HepG2 (cell line): ENCODE measurements at regions not wholly inside any gene's neighbourhood (a gene's known extent, or its start where the extent isn't known, plus 50 kb on each side); places are given as distances from the start of the nearest gene placed in this dataset.

ENCODE experiments used
- NAIF1 ChIP-seq: sonication (generic); formaldehyde crosslinking; IDR thresholded peaks from 2 replicates; pipeline ENCODE4 v1.5.0; 2020; ENCODE audit warnings: mild to moderate bottlenecking, missing genetic modification reagents, borderline replicate concordance
- TF ChIP-seq, protein P1 (sequence below): sonication (generic); formaldehyde crosslinking; IDR thresholded peaks from one replicate; pipeline ENCODE4 v1.5.1; 2020; ENCODE audit warnings: mild to moderate bottlenecking, missing genetic modification reagents; ENCODE audit errors: not compliant biosample characterization
- TF ChIP-seq, protein P2 (sequence below): sonication (generic); formaldehyde crosslinking; IDR thresholded peaks from 2 replicates; pipeline ENCODE4 v1.4.0; 2020; ENCODE audit warnings: missing genetic modification reagents

DNA sequence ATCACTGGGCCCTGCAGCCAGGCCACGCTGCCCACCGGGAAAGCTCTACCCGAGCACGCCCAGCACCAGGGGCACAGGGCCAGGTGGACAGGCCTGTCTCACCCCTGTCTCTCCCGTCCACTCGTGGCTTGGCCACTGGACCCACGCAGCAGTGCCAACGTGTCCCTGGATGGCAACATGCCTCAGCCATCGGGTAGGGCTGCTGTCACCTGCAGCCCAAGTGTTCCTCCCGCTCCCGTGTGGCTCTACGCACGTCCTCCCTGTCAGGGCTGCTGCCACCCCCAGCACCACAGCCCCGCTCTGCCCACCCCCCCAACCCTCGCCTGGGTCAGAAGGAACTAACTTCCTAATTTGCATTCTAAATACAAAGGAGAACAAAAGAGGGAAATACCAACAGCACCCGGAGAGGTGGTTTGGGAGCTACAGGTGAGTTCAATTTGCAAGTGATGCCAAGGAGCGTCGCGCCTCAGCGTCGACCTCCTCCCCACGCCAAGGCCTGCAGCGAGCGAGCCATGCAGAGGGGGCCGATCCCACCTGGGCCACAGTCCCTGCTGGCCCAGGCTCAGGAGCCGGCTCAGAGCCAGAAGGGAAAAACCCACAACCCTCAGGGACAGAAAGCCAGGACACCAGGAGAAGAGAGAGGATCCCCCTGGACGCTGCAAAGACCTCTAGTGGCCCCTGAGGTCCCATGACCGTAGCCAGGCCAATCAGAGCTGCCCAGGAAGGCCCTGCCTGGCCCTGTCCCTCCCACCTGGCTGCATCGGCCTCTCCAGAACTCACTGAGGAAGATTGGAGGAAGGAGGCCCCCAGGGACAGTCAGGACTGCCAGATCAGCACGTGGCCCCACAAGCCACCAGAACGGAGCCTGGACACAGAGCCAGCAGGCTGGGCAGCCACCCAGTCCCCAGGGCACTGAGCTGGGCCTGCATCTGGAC lies 128.4 kb upstream of the SPACA7 start (continued):
- TF ChIP-seq, protein P1, sequence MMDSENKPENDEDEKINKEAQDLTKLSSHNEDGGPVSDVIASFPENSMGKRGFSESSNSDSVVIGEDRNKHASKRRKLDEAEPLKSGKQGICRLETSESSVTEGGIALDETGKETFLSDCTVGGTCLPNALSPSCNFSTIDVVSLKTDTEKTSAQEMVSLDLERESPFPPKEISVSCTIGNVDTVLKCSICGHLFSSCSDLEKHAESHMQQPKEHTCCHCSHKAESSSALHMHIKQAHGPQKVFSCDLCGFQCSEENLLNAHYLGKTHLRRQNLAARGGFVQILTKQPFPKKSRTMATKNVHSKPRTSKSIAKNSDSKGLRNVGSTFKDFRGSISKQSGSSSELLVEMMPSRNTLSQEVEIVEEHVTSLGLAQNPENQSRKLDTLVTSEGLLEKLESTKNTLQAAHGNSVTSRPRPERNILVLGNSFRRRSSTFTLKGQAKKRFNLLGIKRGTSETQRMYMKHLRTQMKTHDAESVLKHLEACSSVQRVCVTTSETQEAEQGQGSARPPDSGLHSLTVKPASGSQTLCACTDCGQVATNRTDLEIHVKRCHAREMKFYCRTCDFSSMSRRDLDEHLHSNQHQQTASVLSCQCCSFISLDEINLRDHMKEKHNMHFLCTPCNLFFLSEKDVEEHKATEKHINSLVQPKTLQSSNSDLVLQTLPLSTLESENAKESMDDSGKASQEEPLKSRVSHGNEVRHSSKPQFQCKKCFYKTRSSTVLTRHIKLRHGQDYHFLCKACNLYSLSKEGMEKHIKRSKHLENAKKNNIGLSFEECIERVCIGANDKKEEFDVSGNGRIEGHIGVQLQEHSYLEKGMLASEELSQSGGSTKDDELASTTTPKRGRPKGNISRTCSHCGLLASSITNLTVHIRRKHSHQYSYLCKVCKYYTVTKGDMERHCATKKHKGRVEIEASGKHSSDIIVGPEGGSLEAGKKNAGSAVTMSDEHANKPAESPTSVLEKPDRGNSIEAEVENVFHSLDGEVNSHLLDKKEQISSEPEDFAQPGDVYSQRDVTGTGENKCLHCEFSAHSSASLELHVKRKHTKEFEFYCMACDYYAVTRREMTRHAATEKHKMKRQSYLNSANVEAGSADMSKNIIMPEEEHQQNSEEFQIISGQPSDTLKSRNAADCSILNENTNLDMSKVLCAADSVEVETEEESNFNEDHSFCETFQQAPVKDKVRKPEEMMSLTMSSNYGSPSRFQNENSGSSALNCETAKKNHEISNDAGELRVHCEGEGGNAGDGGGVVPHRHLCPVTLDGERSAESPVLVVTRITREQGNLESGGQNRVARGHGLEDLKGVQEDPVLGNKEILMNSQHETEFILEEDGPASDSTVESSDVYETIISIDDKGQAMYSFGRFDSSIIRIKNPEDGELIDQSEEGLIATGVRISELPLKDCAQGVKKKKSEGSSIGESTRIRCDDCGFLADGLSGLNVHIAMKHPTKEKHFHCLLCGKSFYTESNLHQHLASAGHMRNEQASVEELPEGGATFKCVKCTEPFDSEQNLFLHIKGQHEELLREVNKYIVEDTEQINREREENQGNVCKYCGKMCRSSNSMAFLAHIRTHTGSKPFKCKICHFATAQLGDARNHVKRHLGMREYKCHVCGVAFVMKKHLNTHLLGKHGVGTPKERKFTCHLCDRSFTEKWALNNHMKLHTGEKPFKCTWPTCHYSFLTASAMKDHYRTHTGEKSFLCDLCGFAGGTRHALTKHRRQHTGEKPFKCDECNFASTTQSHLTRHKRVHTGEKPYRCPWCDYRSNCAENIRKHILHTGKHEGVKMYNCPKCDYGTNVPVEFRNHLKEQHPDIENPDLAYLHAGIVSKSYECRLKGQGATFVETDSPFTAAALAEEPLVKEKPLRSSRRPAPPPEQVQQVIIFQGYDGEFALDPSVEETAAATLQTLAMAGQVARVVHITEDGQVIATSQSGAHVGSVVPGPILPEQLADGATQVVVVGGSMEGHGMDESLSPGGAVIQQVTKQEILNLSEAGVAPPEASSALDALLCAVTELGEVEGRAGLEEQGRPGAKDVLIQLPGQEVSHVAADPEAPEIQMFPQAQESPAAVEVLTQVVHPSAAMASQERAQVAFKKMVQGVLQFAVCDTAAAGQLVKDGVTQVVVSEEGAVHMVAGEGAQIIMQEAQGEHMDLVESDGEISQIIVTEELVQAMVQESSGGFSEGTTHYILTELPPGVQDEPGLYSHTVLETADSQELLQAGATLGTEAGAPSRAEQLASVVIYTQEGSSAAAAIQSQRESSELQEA, result no peak
- TF ChIP-seq NAIF1 (CRISPR knock-in tag), result no peak
- TF ChIP-seq, protein P2, sequence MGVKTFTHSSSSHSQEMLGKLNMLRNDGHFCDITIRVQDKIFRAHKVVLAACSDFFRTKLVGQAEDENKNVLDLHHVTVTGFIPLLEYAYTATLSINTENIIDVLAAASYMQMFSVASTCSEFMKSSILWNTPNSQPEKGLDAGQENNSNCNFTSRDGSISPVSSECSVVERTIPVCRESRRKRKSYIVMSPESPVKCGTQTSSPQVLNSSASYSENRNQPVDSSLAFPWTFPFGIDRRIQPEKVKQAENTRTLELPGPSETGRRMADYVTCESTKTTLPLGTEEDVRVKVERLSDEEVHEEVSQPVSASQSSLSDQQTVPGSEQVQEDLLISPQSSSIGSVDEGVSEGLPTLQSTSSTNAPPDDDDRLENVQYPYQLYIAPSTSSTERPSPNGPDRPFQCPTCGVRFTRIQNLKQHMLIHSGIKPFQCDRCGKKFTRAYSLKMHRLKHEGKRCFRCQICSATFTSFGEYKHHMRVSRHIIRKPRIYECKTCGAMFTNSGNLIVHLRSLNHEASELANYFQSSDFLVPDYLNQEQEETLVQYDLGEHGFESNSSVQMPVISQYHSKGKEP (CRISPR knock-in tag), result no peak
